HG02763 (cell line): ENCODE measurements at regions not wholly inside any gene's neighbourhood (a gene's known extent, or its start where the extent isn't known, plus 50 kb on each side); places are given as distances from the start of the nearest gene placed in this dataset.

Experiments
- ATAC-seq: cut with Tn5 transposase; IDR thresholded peaks from one replicate; pipeline ENCODE4 v1.9.1; 2021; ENCODE audit warnings: mild to moderate bottlenecking, moderate library complexity; ENCODE audit not compliant: unreplicated experiment

DNA sequence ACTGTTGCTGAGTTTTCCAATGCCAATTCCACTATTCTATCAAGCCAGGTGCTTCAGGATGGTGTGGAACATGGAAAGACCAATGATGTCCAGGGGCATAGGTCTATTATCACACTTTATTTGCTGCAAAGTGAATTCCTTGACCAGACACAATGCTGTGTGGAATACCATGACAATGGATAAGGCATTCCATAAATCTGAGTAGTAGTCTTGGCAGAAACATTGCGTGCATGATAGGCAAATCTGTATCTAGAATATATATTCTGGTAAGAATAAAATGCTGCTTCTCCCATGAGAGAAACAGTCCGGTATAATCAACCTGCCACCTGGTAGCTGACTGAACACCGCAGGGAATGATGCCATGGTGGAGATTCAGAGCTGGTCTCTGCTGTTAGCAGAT, 70.0 kb upstream of the ALDH1A3 start:
- ATAC-seq, result no peak

GRCh38 chr15:100810229-100810628, 69.4 kb upstream of the ALDH1A3 start:
- no peak for ATAC-seq

DNA sequence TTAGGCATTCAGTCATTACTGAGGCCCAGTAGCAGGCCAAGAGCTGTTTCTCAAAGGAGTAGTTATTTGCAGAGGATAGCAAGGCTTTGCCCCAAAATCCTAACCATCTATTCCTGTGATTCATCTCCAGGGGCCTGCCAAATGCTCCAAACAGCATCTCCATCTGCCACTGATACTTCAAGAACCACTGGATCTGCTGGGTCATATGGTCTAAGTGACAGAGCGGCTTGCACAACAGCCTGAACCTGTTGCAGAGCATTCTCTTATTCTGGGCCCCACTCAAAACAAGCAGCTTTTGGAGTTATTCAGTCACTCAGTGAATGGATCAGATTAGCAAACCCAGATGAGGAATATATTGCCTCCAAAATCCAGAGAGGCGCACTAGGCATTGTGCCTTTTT, 68.8 kb upstream of the ALDH1A3 start:
- no peak for ATAC-seq

- ATAC-seq, result no peak
Measured at GRCh38 chr15:100812802-100813201, 66.8 kb upstream of the ALDH1A3 start.

- ATAC-seq, result no peak
Measured at GRCh38 chr15:100818927-100819326, 60.7 kb upstream of the ALDH1A3 start.

DNA sequence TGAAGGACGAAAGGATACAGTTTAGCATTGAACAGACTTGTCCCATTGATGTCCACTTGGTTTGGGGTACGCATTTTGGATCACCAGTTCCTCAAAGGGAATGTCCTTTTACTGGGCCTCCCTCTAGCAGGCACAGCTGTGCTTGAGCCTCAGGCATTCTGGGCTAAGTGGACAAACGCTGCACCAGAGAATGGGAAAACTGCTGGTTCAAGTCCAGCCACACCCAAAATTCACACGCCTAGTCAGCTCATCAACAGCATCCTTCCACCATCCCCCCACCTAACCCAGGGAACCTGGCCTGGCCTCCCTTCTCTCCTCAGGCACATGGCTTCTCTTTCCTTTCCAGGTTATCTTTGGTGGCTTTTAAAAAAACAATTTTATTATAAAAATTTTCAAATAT, 59.1 kb upstream of the ALDH1A3 start:
- ATAC-seq, result no peak

DNA sequence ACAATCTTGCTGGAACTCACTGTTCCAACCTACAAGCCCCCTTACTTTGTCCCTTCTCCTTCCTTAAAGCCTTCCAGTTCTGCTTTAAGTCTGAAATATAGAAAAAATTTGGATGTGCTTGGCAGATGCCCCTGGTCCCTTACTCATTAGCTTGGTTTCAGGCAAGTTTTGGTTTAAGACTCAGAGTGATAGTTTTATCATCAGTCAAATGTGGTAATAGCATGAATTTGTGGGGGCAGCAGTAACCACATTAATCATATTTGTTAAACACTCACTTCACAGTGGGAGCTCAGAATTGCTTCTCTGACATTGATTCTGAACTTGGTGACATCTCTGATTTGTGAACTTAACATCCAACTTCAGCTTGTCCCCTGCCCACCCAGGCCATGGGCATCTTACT, 58.3 kb upstream of the ALDH1A3 start:
- no peak for ATAC-seq

DNA sequence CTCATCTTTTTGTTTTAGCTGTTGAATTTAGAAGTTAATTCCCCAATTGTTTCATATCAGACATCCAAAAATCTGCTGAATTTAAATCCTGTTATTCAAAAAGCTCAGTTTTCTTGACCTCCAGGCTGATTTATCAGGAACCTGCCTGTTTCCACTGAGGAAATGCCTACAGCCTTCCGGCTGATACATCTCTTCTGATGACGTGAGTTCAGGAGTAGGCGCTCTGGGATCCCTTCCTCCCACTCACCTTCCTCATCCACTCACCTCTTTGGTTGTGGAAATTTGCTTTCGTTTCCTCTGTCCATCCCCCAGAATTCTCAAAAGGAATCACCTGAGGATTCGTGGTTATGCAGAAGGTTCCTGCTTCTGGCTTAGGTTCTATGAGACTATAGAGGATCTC, 55.4 kb upstream of the ALDH1A3 start:
- ATAC-seq, result no peak

- ATAC-seq, result no peak
Measured at GRCh38 chr15:100829457-100829856, 50.2 kb upstream of the ALDH1A3 start.
